Motor neuron (in vitro differentiated cells): ENCODE measurements at regions not wholly inside any gene's neighbourhood (a gene's known extent, or its start where the extent isn't known, plus 50 kb on each side); places are given as distances from the start of the nearest gene placed in this dataset.
"Not testable (repeated sequence)": the region's sequence is repeated elsewhere in the genome, so short reads cannot be mapped to it uniquely, and the experiment has no call there.

Source experiments
- ATAC-seq, 8 experiments: fragments of 200-7000 bp; cut with Tn5 transposase; replicated peaks in 6 of 8; 2 replicates each; pipeline ENCODE4 v1.8.0; 2021; ENCODE audit warnings: mild to moderate bottlenecking in 8 of 8, moderate library complexity in 8 of 8
- H3K27ac ChIP-seq, 2 donors: fragments of 250-450 bp; sonication (Bioruptor Pico); 2 replicates each; pipeline ENCODE4 v1.9.0; 2021; ENCODE audit warnings: antibody characterized with exemption in 2 of 2, mild to moderate bottlenecking in 2 of 2, moderate library complexity in 1 of 2
- H3K4me1 ChIP-seq, 2 donors: fragments of 250-450 bp; sonication (Bioruptor Pico); replicated peaks in 1 of 2; 2 replicates each; pipeline ENCODE4 v1.6.1; 2021; ENCODE audit warnings: antibody characterized with exemption in 2 of 2, mild to moderate bottlenecking in 2 of 2, moderate library complexity in 1 of 2
- H3K4me3 ChIP-seq, 5 donors: fragments of 250-450 bp; sonication (Bioruptor Pico); 2 replicates each; pipeline ENCODE4 v1.9.0; 2021; ENCODE audit warnings: antibody characterized with exemption in 5 of 5, mild to moderate bottlenecking in 5 of 5, moderate library complexity in 4 of 5
- WGBS, 10 experiments: fragments of 450-650 bp; shearing (Covaris generic); methylation state at CpG; one replicate each; pipeline ENCODE4 v1.0.0; 2022; 5-methylcytosine and 5-hydroxymethylcytosine counted together
- in situ Hi-C, 9 experiments: fragments of 400-800 bp; cut with MboI; loops; one replicate each; pipeline ENCODE4 v1.15.0; 2021; ENCODE audit warnings: low sequenced_read_pairs in 9 of 9, low pct_unique_long_range_greater_than_20kb in 2 of 9; ENCODE audit not compliant: unreplicated experiment in 9 of 9

- ATAC-seq, result peak in 4 of 8 experiments; percentile 60 to 98 (median 81)
- in situ Hi-C loops, result no loop called here
- Histone ChIP-seq H3K4me3 (no peak overlapping the region), H3K27ac (no peak overlapping the region), H3K4me1 (peaks cover 0 to 9% of the 10 kb centered on the region in 2 donors)
- 0 to 100% (median 60%) methylated on average over 1 to 4 of the region's 4 CpGs for WGBS, 10 experiments
These were observed 69.2 kb upstream of the GRID2 start for GRCh38 chr4:92234393-92235176.

- Histone ChIP-seq H3K27ac (no peak overlapping the region), H3K4me3 (no peak overlapping the region), H3K4me1 (peaks cover 0 to 9% of the 10 kb centered on the region in 2 donors)
- ATAC-seq, result peak in 6 of 8 experiments; percentile 34 to 55 (median 42)
- WGBS, 10 experiments, result 22 to 80% (median 49%) methylated on average over 1 to 2 of the region's 2 CpGs; no CpG with 5 or more reads in 2 of the 10 experiments
- in situ Hi-C loops, result no loop called here
These were observed 68.0 kb upstream of the GRID2 start for GRCh38 chr4:92235731-92236130.

- in situ Hi-C loops, result no loop called here
- no peak overlapping the region for H3K27ac ChIP-seq
- WGBS, 10 experiments, result 40 to 100% (median 83%) methylated on average over 1 of the region's 1 CpG
- peaks cover 0 to 9% of the 10 kb centered on the region in 2 donors for H3K4me1 ChIP-seq
- ATAC-seq, result peak in 1 of 8 experiments; percentile 48
- H3K4me3 ChIP-seq, result no peak overlapping the region
These were observed 66.9 kb upstream of the GRID2 start for GRCh38 chr4:92236877-92237276.

- ATAC-seq, result no peak
- in situ Hi-C loops, result no loop called here
These were observed 66.2 kb upstream of the GRID2 start for GRCh38 chr4:92237559-92237958.

GRCh38 chr4:92241094-92241493 lies 62.7 kb upstream of the GRID2 start:
- ATAC-seq, result no peak
- peaks cover 0 to 9% of the 10 kb centered on the region in 2 donors for H3K4me1 ChIP-seq
- H3K4me3 ChIP-seq, result no peak overlapping the region
- no peak overlapping the region for H3K27ac ChIP-seq
- in situ Hi-C loops, result no loop called here
- WGBS, 10 experiments, result 0 to 80% (median 66%) methylated on average over 1 to 2 of the region's 2 CpGs

More at GRCh38 chr4:92237559-92237958, 66.2 kb upstream of the GRID2 start:
- Histone ChIP-seq H3K27ac (no peak overlapping the region), H3K4me1 (peaks cover 0 to 9% of the 10 kb centered on the region in 2 donors), H3K4me3 (no peak overlapping the region)

- no peaks in the 10 kb centered on the region for H3K4me1 ChIP-seq
- in situ Hi-C loops, result no loop called here
- no peak overlapping the region for H3K27ac ChIP-seq
- no peak overlapping the region for H3K4me3 ChIP-seq
- no peak for ATAC-seq
These were observed 57.4 kb upstream of the GRID2 start for GRCh38 chr4:92246384-92246783.

- H3K27ac ChIP-seq, result no peak overlapping the region
- WGBS, 10 experiments, result 4 to 100% (median 84%) methylated on average over 1 to 2 of the region's 2 CpGs; no CpG with 5 or more reads in 1 of the 10 experiments
- no peak overlapping the region for H3K4me3 ChIP-seq
- no peaks in the 10 kb centered on the region for H3K4me1 ChIP-seq
- no peak for ATAC-seq
- in situ Hi-C loops, result no loop called here
These were observed 54.2 kb upstream of the GRID2 start for GRCh38 chr4:92249541-92249940.

- in situ Hi-C loops, result no loop called here
- Histone ChIP-seq H3K4me1 (no peaks in the 10 kb centered on the region), H3K4me3 (no peak overlapping the region), H3K27ac (no peak overlapping the region)
- ATAC-seq, result no peak
- 0 to 100% (median 61%) methylated on average over 1 of the region's 1 CpG; no CpG with 5 or more reads in 2 of the 10 experiments for WGBS, 10 experiments
These were observed 52.1 kb upstream of the GRID2 start for GRCh38 chr4:92251711-92252110.

- H3K4me1 ChIP-seq, in situ Hi-C loops, H3K27ac ChIP-seq, ATAC-seq, H3K4me3 ChIP-seq: not testable (repeated sequence)
These were observed 51.4 kb upstream of the GRID2 start for GRCh38 chr4:92252358-92252757.

- 0 to 100% (median 70%) methylated on average over 1 to 3 of the region's 3 CpGs; no CpG with 5 or more reads in 3 of the 10 experiments for whole genome bisulfite sequencing, 10 experiments
- no peaks in the 10 kb centered on the region for H3K4me1 ChIP-seq
- ATAC-seq, result no peak
- in situ Hi-C loops, result no loop called here
- H3K27ac ChIP-seq, result no peak overlapping the region
- H3K4me3 ChIP-seq, result no peak overlapping the region
These were observed 50.9 kb upstream of the GRID2 start for GRCh38 chr4:92252846-92253245.

GRCh38 chr4:92253550-92253949 lies 50.2 kb upstream of the GRID2 start:
- no peak for ATAC-seq
- in situ Hi-C loops, result no loop called here

More at GRCh38 chr4:92253550-92253949, 50.2 kb upstream of the GRID2 start:
- H3K4me3 ChIP-seq, result no peak overlapping the region
- no peak overlapping the region for H3K27ac ChIP-seq
- 17 to 100% methylated on average over 1 of the region's 1 CpG; no CpG with 5 or more reads in 8 of the 10 experiments for WGBS, 10 experiments
- H3K4me1 ChIP-seq, result no peaks in the 10 kb centered on the region
